ENCODE measurements at regions not wholly inside any gene's neighbourhood (a gene's known extent, or its start where the extent isn't known, plus 50 kb on each side); places are given as distances from the start of the nearest gene placed in this dataset.
"Not testable (repeated sequence)": the region's sequence is repeated elsewhere in the genome, so short reads cannot be mapped to it uniquely, and the experiment has no call there.

- DNase-seq (ENCODE audit: low read depth in 2 of 2) = no peak
Measured at GRCh38 chr16:72457243-72457940, 285.4 kb upstream of the PMFBP1 start.

GRCh38 chr16:72455743-72456659 is 284.0 kb upstream of the PMFBP1 start:
- DNase-seq (ENCODE audit: low read depth in 2 of 2) = no peak

- not testable (repeated sequence) for DNase-seq (ENCODE audit: low read depth in 2 of 2)
Measured at GRCh38 chr16:72453856-72454255, 281.9 kb upstream of the PMFBP1 start.

GRCh38 chr16:72444696-72445095 is 272.7 kb upstream of the PMFBP1 start:
- DNase-seq (ENCODE audit: low read depth in 2 of 2) = no peak

GRCh38 chr16:72443809-72444208 is 271.9 kb upstream of the PMFBP1 start:
- no peak for DNase-seq (ENCODE audit: low read depth in 2 of 2)

- no peak for DNase-seq (ENCODE audit: low read depth in 2 of 2)
Measured at GRCh38 chr16:72442385-72443158, 270.6 kb upstream of the PMFBP1 start.

- no peak for DNase-seq (ENCODE audit: low read depth in 2 of 2)
Measured at GRCh38 chr16:72437891-72438290, 265.9 kb upstream of the PMFBP1 start.

- no peak for DNase-seq (ENCODE audit: low read depth in 2 of 2)
Measured at GRCh38 chr16:72434159-72434558, 262.2 kb upstream of the PMFBP1 start.

- no peak for DNase-seq (ENCODE audit: low read depth in 2 of 2)
Measured at GRCh38 chr16:72430121-72430520, 258.2 kb upstream of the PMFBP1 start.

- no peak for DNase-seq (ENCODE audit: low read depth in 2 of 2)
Measured at GRCh38 chr16:72429671-72430081, 257.7 kb upstream of the PMFBP1 start.

GRCh38 chr16:72428681-72429376 is 256.9 kb upstream of the PMFBP1 start:
- no peak for DNase-seq (ENCODE audit: low read depth in 2 of 2)

GRCh38 chr16:72427783-72428331 is 255.9 kb upstream of the PMFBP1 start:
- DNase-seq (ENCODE audit: low read depth in 2 of 2) = no peak

GRCh38 chr16:72427051-72427782 is 255.3 kb upstream of the PMFBP1 start:
- no peak for DNase-seq (ENCODE audit: low read depth in 2 of 2)

- no peak for DNase-seq (ENCODE audit: low read depth in 2 of 2)
Measured at GRCh38 chr16:72426386-72426785, 254.4 kb upstream of the PMFBP1 start.

- no peak for DNase-seq (ENCODE audit: low read depth in 2 of 2)
Measured at GRCh38 chr16:72425571-72426341, 253.8 kb upstream of the PMFBP1 start.

GRCh38 chr16:72424757-72425156 is 252.8 kb upstream of the PMFBP1 start:
- DNase-seq (ENCODE audit: low read depth in 2 of 2) = no peak

- DNase-seq (ENCODE audit: low read depth in 2 of 2) = no peak
Measured at GRCh38 chr16:72422308-72422897, 250.4 kb upstream of the PMFBP1 start.

- no peak for DNase-seq (ENCODE audit: low read depth in 2 of 2)
Measured at GRCh38 chr16:72419638-72420037, 247.7 kb upstream of the PMFBP1 start.

- DNase-seq (ENCODE audit: low read depth in 2 of 2) = no peak
Measured at GRCh38 chr16:72415379-72415778, 243.4 kb upstream of the PMFBP1 start.

All from stimulated activated CD4-positive, alpha-beta T cell treated with anti-CD3 and anti-CD28 coated beads, Interleukin-1b, Interleukin-23, amount 100 ng/mL, for 1 hour (primary cell).